ENCODE measurements at regions not wholly inside any gene's neighbourhood (a gene's known extent, or its start where the extent isn't known, plus 50 kb on each side); places are given as distances from the start of the nearest gene placed in this dataset.

DNA sequence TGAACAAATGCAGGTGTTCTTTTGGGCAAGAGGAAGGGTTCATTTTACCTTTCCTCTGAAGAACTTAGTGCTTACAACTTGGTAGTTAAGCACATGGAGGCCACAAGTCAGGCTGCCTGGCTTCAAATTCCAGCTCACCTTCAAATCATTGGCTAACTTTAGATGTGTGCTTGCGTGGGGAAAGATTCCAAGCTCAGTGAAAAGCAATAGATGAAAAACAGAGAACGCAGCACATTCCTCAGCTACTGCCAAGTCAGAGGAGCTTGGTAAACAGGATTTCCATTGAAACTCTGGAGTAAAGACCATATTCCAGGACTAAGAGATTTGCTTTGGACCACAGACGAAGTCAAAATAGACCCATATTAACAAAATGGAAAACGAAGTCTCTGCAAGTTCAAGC is 96.3 kb upstream of the ASB18 start:
- TF ChIP-seq, protein P1, sequence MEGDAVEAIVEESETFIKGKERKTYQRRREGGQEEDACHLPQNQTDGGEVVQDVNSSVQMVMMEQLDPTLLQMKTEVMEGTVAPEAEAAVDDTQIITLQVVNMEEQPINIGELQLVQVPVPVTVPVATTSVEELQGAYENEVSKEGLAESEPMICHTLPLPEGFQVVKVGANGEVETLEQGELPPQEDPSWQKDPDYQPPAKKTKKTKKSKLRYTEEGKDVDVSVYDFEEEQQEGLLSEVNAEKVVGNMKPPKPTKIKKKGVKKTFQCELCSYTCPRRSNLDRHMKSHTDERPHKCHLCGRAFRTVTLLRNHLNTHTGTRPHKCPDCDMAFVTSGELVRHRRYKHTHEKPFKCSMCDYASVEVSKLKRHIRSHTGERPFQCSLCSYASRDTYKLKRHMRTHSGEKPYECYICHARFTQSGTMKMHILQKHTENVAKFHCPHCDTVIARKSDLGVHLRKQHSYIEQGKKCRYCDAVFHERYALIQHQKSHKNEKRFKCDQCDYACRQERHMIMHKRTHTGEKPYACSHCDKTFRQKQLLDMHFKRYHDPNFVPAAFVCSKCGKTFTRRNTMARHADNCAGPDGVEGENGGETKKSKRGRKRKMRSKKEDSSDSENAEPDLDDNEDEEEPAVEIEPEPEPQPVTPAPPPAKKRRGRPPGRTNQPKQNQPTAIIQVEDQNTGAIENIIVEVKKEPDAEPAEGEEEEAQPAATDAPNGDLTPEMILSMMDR (IDR thresholded peaks at IDR 0.05; ENCODE audit: insufficient read depth, low read length, poor library complexity, severe bottlenecking) = no peak
- TF ChIP-seq EZH2phosphoT487 (conservative IDR thresholded peaks at IDR 0.05; ENCODE audit: low read length) = no peak
